Activated CD4-positive, alpha-beta T cell treated with anti-CD3 and anti-CD28 coated beads for 24 hours (primary cell): ENCODE measurements at regions not wholly inside any gene's neighbourhood (a gene's known extent, or its start where the extent isn't known, plus 50 kb on each side); places are given as distances from the start of the nearest gene placed in this dataset.
"Not testable (repeated sequence)": the region's sequence is repeated elsewhere in the genome, so short reads cannot be mapped to it uniquely, and the experiment has no call there.

Source experiments
- DNase-seq, 2 donors: peaks; one replicate each; pipeline ENCODE4 v3.0.0-alpha.2; 2020; ENCODE audit warnings: low read depth in 2 of 2

- DNase-seq, result no peak
These were observed 84.1 kb upstream of the H2AZ1 start for GRCh38 chr4:100034023-100034664.

DNA sequence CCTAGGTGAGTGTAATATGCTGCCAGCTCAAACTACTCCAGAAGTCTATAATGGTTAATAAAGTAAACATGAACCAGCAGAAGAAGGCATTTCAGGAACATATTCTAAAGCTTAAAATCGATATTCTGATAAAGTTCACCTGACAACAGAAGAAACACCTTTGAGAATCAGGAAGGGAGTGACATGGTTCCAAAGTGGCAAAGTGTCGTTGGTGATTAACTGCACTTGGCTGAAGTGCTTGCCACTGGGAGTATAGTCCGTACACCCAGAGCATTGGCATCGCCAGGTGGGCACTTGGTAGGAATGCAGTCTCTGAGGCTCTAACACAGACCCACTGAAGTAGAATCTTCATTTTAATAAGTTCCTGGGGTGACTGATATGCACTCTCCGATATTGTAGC, 76.0 kb upstream of the H2AZ1 start:
- DNase-seq, result no peak

GRCh38 chr4:100023800-100024199, 73.7 kb upstream of the H2AZ1 start:
- no peak for DNase-seq

GRCh38 chr4:100022792-100023222, 72.7 kb upstream of the H2AZ1 start:
- DNase-seq, result no peak

DNA sequence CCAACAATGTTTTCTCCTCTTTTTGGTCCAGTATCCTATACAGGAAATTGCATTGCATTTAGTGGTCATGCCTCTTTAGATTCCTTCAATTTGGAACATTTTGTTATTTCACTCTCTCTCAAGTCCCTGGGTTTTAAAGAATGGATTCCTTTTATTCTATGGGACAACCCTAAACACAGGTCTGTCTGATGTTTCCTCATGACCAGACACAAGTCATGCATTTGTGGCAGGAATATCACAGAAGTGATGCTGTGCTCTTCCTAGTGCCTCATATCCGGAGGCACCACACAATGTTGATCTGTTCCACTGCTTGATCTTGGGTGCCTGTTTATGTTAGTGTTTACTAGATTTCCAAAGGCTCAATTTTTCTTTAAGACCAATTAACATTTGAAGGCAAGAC, 69.7 kb upstream of the H2AZ1 start:
- no peak for DNase-seq

- DNase-seq, result no peak
These were observed 67.7 kb upstream of the H2AZ1 start for GRCh38 chr4:100017637-100018310.

GRCh38 chr4:100016191-100016590, 66.1 kb upstream of the H2AZ1 start:
- no peak for DNase-seq

DNA sequence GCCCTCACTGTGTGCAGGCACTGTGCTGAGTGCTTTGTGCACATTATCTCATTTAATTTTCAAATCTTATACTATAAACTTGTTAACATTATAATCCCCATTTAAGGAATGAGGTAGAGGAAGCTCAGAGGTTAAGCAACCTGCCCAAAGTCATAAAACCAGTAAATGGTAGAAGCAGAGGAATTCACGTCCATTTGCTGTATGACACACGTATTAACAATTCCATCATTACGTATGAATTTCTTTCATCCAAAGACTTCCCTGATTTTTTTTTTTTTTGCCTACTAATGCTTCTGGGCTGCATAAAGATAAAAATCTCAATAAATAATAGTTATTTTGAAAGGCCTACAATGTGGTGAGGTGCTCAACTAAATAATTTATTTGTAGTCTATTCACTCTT, 64.5 kb upstream of the H2AZ1 start:
- no peak for DNase-seq

GRCh38 chr4:100009490-100009889, 59.4 kb upstream of the H2AZ1 start:
- no peak for DNase-seq

DNA sequence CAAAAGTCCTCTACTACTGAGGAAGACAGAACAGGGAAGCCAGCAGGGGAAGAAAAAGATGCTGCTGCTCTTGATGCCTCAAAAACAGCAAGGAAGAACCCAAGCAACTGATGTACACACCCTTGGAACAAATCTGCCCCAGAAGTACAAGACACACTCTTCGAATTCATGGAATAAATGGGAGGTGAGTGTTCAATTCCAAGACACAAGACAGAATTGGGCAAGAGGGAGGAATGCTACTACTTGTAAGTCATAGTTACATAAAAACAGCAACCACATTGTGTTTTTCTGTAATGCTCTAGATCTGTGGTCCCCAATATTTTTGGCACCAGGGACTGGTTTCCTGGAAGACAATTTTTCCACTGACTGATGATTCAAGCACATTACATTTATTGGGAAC, 58.0 kb upstream of the H2AZ1 start:
- no peak for DNase-seq

DNA sequence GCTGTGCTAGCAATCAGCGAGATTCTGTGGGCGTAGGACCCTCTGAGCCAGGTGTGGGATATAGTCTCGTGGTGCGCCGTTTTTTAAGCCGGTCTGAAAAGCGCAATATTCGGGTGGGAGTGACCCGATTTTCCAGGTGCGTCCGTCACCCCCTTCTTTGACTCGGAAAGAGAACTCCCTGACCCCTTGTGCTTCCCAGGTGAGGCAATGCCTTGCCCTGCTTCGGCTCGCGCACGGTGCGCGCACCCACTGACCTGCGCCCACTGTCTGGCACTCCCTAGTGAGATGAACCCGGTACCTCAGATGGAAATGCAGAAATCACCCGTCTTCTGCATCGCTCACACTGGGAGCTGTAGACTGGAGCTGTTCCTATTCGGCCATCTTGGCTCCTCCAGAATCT, 56.1 kb upstream of the H2AZ1 start:
- not testable (repeated sequence) for DNase-seq
